ENCODE measurements at regions not wholly inside any gene's neighbourhood (a gene's known extent, or its start where the extent isn't known, plus 50 kb on each side); places are given as distances from the start of the nearest gene placed in this dataset.

DNA sequence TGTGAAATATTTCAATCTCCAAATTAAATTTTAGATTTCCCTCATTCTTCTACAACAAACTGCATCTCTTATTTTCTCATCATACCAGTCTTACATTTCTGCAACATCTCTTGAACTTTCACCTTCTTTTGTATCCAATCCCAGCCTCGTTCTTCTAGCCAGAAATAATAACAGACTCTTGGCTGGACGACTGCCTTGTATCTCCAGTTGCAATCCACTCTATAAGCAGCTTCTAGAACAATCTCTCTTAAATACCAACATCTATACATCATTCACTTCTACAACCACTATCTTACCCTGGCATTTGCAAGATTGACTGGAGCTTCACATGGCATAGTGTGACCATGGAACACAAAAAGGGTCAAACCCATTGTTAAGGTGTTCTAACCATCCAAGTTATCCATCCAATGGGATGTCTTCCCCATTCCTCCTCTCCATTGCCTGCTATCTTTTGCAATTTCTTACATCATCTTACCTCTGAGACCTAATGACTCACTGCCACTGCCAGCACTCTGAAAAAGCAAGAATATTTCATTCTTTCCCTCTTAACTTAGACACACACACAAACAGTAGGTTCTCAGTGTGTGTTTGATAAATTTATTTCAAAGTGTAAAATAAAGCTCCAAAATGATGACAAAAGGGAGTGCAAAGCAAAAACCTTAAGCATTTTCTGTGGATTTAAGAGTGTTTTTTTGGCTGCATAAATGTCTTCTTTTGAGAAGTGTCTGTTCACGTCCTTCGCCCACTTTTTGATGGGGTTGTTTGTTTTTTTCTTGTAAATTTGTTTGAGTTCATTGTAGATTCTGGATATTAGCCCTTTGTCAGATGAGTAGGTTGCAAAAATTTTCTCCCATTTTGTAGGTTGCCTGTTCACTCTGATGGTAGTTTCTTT lies 145.6 kb downstream of the METTL4 start:
- WGBS, 2 experiments (ENCODE audit: insufficient coverage in 1 of 2, insufficient read length in 1 of 2): 83 to 100% methylated on average over 2 of the region's 4 CpGs
- no peaks in the 10 kb centered on the region for H3K27me3 ChIP-seq (ENCODE audit: control insufficient read depth, insufficient read depth, low read length, poor library complexity, severe bottlenecking)
- DNase-seq: no peak
- Mint-ChIP-seq H3K4me1 (peaks cover 2% of the 10 kb centered on the region), H3K4me3 (no peak overlapping the region), H3K36me3 (ENCODE audit: low read depth) (peaks cover 2% of the 10 kb centered on the region), H3K27me3 (ENCODE audit: insufficient read depth) (no peaks in the 10 kb centered on the region), H3K27ac (no peak overlapping the region), H3K9me3 (peaks cover 9% of the 10 kb centered on the region)
- no peaks in the 10 kb centered on the region for H3K4me1 ChIP-seq (ENCODE audit: control insufficient read depth, insufficient read depth, low read length)
- no peaks in the 10 kb centered on the region for H3K36me3 ChIP-seq (ENCODE audit: control insufficient read depth, insufficient read depth, low read length)
- H3K4me3 ChIP-seq (ENCODE audit: low read length): no peak overlapping the region
- no peak overlapping the region for H3K9ac ChIP-seq (ENCODE audit: extremely low read depth, low read length, poor library complexity, severe bottlenecking)
- H3K27ac ChIP-seq (ENCODE audit: low read depth, low read length): no peak overlapping the region
- H3K9me3 ChIP-seq (ENCODE audit: control insufficient read depth, low read length): peaks cover 9% of the 10 kb centered on the region
- no peak for TF ChIP-seq CTCF (conservative IDR thresholded peaks at IDR 0.05)

GRCh38 chr18:2430191-2430590 lies 141.1 kb downstream of the METTL4 start:
- TF ChIP-seq CTCF (conservative IDR thresholded peaks at IDR 0.05): no peak
- Histone ChIP-seq H3K9me3 (ENCODE audit: control insufficient read depth, low read length) (peaks cover 16% of the 10 kb centered on the region), H3K27ac (ENCODE audit: low read depth, low read length) (no peak overlapping the region), H3K9ac (ENCODE audit: extremely low read depth, low read length, poor library complexity, severe bottlenecking) (no peak overlapping the region), H3K4me1 (ENCODE audit: control insufficient read depth, insufficient read depth, low read length) (no peaks in the 10 kb centered on the region), H3K36me3 (ENCODE audit: control insufficient read depth, insufficient read depth, low read length) (no peaks in the 10 kb centered on the region), H3K27me3 (ENCODE audit: control insufficient read depth, insufficient read depth, low read length, poor library complexity, severe bottlenecking) (no peaks in the 10 kb centered on the region), H3K4me3 (ENCODE audit: low read length) (peak overlapping the region; percentile 43)
- H3K27me3 Mint-ChIP-seq (ENCODE audit: insufficient read depth): peaks cover 2% of the 10 kb centered on the region
- no peaks in the 10 kb centered on the region for H3K4me1 Mint-ChIP-seq
- no peak overlapping the region for H3K27ac Mint-ChIP-seq
- no peak overlapping the region for H3K4me3 Mint-ChIP-seq
- DNase-seq: no peak
- peaks cover 11% of the 10 kb centered on the region for H3K9me3 Mint-ChIP-seq
- peaks cover 2% of the 10 kb centered on the region for H3K36me3 Mint-ChIP-seq (ENCODE audit: low read depth)

DNA sequence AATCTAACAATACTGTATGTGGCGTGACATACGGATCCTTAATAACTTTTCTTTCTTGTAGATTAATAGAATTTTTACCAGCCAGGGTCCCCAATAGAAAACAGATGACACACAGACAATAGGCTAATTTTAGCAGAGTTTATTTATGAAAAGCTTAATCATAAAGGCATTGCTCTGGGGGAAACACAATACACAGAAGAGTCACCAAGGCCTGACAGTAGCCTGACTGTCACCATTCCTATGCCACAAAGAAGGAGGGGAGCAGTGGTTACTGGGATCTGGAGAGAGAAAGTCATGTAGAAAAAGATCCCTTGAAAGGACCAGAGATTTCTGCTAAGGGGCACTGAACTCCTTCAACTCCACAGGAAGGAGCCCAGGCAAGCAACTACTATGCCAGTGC lies 139.5 kb downstream of the METTL4 start:
- peaks cover 2% of the 10 kb centered on the region for H3K36me3 Mint-ChIP-seq (ENCODE audit: low read depth)
- no peaks in the 10 kb centered on the region for H3K4me1 Mint-ChIP-seq
- TF ChIP-seq CTCF (conservative IDR thresholded peaks at IDR 0.05): no peak
- H3K4me3 ChIP-seq (ENCODE audit: low read length): no peak overlapping the region
- peaks cover 11% of the 10 kb centered on the region for H3K9me3 Mint-ChIP-seq
- peaks cover 16% of the 10 kb centered on the region for H3K9me3 ChIP-seq (ENCODE audit: control insufficient read depth, low read length)
- H3K36me3 ChIP-seq (ENCODE audit: control insufficient read depth, insufficient read depth, low read length): no peaks in the 10 kb centered on the region
- H3K27ac ChIP-seq (ENCODE audit: low read depth, low read length): no peak overlapping the region
- WGBS, 2 experiments (ENCODE audit: insufficient coverage in 1 of 2, insufficient read length in 1 of 2): 100% methylated on average over 2 of the region's 2 CpGs; no CpG with 5 or more reads in 1 of the 2 experiments
- no peak overlapping the region for H3K9ac ChIP-seq (ENCODE audit: extremely low read depth, low read length, poor library complexity, severe bottlenecking)
- H3K27me3 Mint-ChIP-seq (ENCODE audit: insufficient read depth): peaks cover 2% of the 10 kb centered on the region
- H3K27me3 ChIP-seq (ENCODE audit: control insufficient read depth, insufficient read depth, low read length, poor library complexity, severe bottlenecking): no peaks in the 10 kb centered on the region
- H3K4me3 Mint-ChIP-seq: no peak overlapping the region
- no peaks in the 10 kb centered on the region for H3K4me1 ChIP-seq (ENCODE audit: control insufficient read depth, insufficient read depth, low read length)
- H3K27ac Mint-ChIP-seq: no peak overlapping the region
- DNase-seq: no peak
